ES-I3 (cell line): ENCODE measurements at regions not wholly inside any gene's neighbourhood (a gene's known extent, or its start where the extent isn't known, plus 50 kb on each side); places are given as distances from the start of the nearest gene placed in this dataset.
"Not testable (repeated sequence)": the region's sequence is repeated elsewhere in the genome, so short reads cannot be mapped to it uniquely, and the experiment has no call there.

Experiments used
- H3K36me3 ChIP-seq: 2 replicates; pipeline ENCODE4 v1.6.1; 2013; ENCODE audit warnings: mild to moderate bottlenecking, low read length, control low read depth, moderate library complexity; ENCODE audit not compliant: insufficient read depth
- H3K4me1 ChIP-seq: 2 replicates; pipeline ENCODE4 v1.6.1; 2013; ENCODE audit warnings: mild to moderate bottlenecking, control low read depth, low read length; ENCODE audit not compliant: insufficient read depth
- H3K9ac ChIP-seq: 2 replicates; pipeline ENCODE4 v1.6.1; 2013; ENCODE audit warnings: low read depth, mild to moderate bottlenecking, low read length, moderate library complexity
- H3K9me3 ChIP-seq: 2 replicates; pipeline ENCODE4 v1.6.1; 2013; ENCODE audit warnings: mild to moderate bottlenecking, low read length, moderate library complexity; ENCODE audit not compliant: control insufficient read depth, insufficient read depth

DNA sequence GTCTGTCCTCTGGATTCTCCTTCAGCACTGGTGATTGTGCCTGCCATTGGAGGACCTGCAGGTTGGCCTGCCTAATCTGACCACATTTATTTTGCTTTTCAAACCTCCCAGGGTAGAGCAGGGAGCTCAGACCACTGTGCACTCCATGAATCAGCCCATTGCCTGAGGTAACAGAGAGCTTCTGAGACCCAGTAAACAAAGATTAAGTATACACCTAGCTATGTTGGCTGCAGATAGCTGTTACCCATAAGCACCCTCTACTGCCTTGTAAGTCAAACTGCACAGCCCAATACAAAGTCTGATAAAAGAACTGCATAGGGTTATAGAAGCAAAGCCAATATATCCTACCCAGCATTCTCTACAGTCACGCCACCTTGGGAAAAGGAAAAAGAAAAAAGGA is 338.7 kb downstream of the HTR1B start:
- H3K9ac ChIP-seq = no peak overlapping the region
- H3K36me3 ChIP-seq = no peaks in the 10 kb centered on the region
- H3K4me1 ChIP-seq = no peaks in the 10 kb centered on the region
- H3K9me3 ChIP-seq = no peaks in the 10 kb centered on the region

DNA sequence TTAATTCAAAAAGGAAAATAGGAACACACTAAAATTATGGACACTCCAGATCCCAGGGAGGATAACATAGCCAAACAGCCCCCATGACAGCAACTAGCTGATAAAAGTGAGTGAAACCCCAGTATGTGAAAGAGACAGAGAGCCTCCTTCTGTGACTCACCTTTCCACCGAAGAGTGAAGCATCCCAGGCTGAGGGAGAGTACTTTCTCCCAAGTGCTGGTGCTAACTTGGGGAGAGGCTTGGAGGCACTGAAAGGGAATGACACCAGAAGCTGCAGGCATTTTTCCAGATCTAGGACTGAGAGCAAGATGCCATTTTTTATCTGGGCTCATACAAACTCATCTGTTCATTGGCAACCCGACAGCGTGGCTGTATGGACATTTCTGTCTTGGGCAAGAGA is 339.8 kb downstream of the HTR1B start:
- Histone ChIP-seq H3K4me1 (no peaks in the 10 kb centered on the region), H3K36me3 (no peaks in the 10 kb centered on the region), H3K9me3 (no peaks in the 10 kb centered on the region), H3K9ac (no peak overlapping the region)

DNA sequence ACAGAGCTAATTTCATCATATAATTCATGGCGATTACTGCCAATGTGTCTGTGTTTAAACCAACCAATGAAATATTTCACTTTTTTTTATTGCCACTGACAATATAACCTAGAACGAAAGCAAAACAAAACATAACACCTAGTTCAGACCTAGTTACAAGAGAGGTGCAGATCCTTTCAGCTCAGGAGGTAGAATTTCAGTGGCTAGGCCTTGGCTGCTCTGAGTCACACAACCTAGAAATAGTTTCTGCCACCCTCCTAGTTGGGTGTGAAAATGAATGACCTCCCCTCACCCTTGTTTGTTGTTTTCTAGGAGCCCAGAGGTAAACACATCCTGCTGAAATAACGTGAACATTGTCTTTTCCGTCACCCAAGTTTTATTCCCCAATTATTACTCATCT is 356.3 kb downstream of the HTR1B start:
- Histone ChIP-seq H3K9me3 (no peaks in the 10 kb centered on the region), H3K9ac (no peak overlapping the region), H3K36me3 (no peaks in the 10 kb centered on the region), H3K4me1 (no peaks in the 10 kb centered on the region)

DNA sequence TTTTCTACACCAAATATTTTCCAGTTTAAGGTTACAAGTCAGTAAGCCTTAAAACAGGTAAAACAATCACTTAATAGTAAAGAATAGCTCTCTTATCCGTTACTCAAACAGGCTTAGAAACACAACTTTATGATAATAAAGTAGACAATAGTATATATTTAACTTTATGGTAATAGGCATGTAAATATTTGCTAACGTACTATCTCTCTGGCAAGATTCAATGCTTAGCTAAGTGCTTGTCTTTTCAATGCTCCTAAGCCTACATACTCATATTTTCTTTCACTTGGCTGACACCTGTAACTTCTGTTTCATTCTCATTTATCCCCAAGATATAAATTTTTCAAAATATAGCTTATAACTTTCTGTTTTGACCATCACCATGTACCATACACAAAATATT is 358.2 kb downstream of the HTR1B start:
- Histone ChIP-seq H3K9me3 (no peaks in the 10 kb centered on the region), H3K4me1 (no peaks in the 10 kb centered on the region), H3K9ac (no peak overlapping the region), H3K36me3 (no peaks in the 10 kb centered on the region)

DNA sequence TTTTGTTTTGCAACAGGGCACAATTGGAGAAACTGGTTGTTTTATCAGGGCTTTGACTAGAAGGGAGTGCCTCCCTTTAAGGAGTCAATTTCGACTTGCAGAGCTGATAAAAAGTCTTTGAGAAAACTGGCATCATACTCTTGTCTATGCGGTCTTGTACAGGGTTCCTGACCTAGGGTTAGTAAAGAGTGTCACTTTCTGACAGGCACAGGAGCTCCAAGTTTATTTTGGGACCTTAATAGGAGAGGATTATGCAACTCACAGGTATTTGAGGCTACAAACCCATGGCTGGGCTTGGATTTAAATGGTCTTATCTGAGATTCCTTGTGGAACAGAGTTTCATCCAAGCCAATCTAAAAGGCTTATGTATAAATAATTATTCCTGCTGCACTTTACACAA is 365.4 kb downstream of the HTR1B start:
- no peaks in the 10 kb centered on the region for H3K9me3 ChIP-seq
- H3K4me1 ChIP-seq = no peaks in the 10 kb centered on the region
- no peaks in the 10 kb centered on the region for H3K36me3 ChIP-seq
- H3K9ac ChIP-seq = no peak overlapping the region

DNA sequence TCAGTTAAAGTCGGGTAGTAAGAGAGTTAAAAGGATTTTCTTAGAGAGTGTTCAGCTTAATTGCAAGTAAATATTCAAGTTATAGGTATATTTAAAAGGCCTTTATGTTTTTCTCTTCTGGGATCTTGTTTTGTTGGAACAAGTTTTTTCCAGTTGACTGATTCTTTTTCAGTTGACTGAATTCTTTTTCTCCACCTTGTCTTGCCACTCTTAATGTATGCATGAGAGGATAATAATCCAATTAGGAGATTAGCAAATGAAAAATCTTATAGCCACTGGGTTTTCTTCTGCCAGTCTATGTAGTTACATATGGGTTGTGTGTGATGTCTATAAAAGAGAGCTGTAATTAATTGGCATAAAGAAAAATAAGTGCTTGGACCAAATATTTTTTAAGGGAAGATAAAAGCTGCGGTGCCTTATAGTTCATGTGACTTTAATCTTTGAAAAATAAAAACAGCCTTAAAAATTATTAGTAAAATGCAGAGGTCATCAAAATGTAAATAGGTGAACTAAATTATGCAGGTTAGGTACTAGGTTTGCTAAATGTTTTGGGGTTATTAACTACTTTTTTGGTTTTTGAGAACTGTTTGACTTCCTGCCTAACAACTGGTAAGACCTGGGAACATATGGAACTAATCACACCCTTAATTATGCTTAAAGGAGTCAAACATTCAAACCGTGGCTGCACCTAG is 367.2 kb downstream of the HTR1B start:
- Histone ChIP-seq H3K4me1 (no peaks in the 10 kb centered on the region), H3K9me3 (no peaks in the 10 kb centered on the region), H3K9ac (no peak overlapping the region), H3K36me3 (no peaks in the 10 kb centered on the region)

DNA sequence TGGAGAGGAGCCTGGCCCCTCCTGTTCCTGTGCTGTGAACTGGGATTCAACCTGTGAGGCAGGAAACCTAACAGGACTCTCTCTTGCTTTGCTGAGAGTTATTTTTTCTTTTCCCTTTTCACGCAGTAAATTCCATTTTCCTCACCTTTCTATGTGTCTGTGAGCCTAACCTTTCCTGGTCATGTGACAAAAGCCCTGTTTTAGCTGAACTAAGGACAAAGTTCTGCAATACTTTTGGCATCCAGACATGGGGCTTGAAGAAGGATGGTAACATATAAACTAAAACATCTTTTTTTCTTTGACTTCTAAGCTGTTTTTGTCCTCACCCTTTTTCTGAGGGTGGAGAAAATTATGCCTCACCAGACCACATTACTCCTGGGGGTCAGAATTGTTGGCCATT is 368.5 kb downstream of the HTR1B start:
- no peak overlapping the region for H3K9ac ChIP-seq
- no peaks in the 10 kb centered on the region for H3K9me3 ChIP-seq

DNA sequence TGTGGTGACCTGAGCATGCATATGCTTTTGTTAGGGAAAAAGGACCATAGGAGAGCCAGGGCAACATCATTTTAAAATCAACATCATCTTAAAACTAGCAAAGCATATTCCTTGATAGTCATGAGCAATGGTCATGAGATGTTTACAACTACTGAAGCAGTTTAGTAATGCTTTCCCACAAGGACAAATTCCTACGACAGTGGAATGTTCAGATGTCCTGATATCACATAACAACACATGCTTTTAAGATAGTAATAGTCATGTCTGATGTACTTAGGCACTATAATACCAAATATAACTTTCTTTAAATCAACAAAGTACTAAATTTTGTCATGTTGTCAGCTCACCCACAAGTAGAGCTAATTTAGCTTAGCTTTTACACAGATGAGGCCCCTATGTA is 370.3 kb downstream of the HTR1B start:
- no peaks in the 10 kb centered on the region for H3K4me1 ChIP-seq
- no peaks in the 10 kb centered on the region for H3K9me3 ChIP-seq
- H3K36me3 ChIP-seq = no peaks in the 10 kb centered on the region
- no peak overlapping the region for H3K9ac ChIP-seq

More for the DNA sequence above, 368.5 kb downstream of the HTR1B start:
- H3K36me3 ChIP-seq = no peaks in the 10 kb centered on the region
- no peaks in the 10 kb centered on the region for H3K4me1 ChIP-seq

DNA sequence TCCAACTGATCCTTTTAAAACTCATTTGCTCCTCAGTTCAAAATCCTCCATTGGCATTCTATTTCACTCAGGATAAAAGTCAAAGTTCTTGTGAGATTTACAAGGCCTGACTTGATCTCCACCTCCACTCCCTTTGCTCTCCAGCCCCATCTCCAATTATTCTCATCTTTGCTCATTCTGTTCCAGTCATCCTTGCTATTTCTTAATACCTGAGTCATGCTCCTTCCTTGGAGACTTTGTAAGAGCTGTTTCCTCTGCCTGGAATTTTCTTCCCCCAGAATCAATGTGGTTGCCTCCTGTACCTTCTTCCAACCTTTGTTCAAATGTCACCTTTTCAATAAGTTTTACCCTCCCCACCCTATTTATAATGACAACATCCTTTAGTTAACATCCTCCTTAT is 373.5 kb downstream of the HTR1B start:
- Histone ChIP-seq H3K4me1 (no peaks in the 10 kb centered on the region), H3K9ac (no peak overlapping the region), H3K9me3 (no peaks in the 10 kb centered on the region), H3K36me3 (no peaks in the 10 kb centered on the region)

DNA sequence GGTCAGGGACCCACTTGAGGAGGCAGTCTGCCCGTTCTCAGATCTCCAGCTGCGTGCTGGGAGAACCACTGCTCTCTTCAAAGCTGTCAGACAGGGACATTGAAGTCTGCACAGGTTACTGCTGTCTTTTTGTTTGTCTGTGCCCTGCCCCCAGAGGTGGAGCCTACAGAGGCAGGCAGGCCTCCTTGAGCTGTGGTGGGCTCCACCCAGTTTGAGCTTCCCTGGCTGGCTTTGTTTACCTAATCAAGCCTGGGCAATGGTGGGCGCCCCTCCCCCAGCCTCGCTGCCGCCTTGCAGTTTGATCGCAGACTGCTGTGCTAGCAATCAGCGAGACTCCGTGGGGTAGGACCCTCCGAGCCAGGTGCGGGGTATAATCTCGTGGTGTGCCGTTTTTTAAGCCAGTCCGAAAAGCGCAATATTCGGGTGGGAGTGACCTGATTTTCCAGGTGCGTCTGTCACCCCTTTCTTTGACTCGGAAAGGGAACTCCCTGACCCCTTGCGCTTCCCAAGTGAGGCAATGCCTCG is 375.4 kb downstream of the HTR1B start:
- not testable (repeated sequence) for H3K36me3 ChIP-seq, H3K4me1 ChIP-seq

DNA sequence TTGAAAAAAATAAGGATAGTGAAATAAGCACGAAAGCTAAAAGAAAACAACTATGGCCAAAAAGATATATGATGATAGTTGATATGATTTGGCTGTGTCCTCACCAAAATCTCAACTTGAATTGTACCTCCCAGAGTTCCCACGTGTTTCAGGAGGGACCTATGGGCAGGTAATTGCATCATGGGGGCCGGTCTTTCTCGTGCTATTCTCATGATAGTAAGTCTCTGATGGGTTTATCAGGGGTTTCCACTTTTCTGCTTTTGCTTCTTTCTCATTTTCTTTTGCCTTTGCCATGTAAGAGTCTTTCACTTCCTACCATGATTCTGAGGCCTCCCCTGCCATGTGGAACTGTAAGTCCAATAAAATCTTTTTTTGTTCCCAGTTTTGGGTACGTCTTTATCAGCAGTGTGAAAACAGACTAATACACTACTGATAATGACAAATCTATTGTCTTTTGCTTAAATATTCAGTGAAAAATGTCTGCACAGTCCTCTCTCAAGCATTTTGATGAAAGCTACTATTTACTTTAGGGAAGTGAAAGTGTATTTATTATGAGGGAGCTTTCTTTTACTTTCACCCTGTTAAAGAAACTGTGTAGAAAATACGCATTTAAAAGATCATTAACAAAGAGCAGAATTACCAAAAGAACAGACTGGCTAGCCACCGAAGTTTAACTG is 389.1 kb downstream of the HTR1B start:
- no peaks in the 10 kb centered on the region for H3K36me3 ChIP-seq
- H3K4me1 ChIP-seq = peaks cover 4% of the 10 kb centered on the region; the same call in 1 of the 2 replicates
- H3K9ac ChIP-seq = no peak overlapping the region
- no peaks in the 10 kb centered on the region for H3K9me3 ChIP-seq

More for the DNA sequence above, 375.4 kb downstream of the HTR1B start:
- not testable (repeated sequence) for H3K9me3 ChIP-seq, H3K9ac ChIP-seq

DNA sequence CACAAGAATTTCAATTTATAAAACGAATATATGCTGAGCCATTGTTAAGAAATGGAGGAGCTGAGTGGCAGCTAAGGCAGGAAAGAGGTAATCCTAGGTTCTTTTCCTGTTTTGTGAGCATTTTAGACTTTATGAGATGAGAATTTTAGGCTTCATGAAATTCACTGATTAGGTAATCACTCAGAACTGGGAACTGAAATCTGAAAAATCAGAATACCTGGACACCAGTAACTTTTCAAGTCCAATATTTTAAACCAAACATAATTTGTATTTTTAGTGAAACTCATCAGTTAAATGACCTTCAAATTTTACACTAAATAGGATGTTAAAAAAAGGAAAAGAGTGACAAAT is 389.9 kb downstream of the HTR1B start:
- Histone ChIP-seq H3K9me3 (no peaks in the 10 kb centered on the region), H3K4me1 (peaks cover 4% of the 10 kb centered on the region; the same call in 1 of the 2 replicates), H3K9ac (no peak overlapping the region), H3K36me3 (no peaks in the 10 kb centered on the region)

DNA sequence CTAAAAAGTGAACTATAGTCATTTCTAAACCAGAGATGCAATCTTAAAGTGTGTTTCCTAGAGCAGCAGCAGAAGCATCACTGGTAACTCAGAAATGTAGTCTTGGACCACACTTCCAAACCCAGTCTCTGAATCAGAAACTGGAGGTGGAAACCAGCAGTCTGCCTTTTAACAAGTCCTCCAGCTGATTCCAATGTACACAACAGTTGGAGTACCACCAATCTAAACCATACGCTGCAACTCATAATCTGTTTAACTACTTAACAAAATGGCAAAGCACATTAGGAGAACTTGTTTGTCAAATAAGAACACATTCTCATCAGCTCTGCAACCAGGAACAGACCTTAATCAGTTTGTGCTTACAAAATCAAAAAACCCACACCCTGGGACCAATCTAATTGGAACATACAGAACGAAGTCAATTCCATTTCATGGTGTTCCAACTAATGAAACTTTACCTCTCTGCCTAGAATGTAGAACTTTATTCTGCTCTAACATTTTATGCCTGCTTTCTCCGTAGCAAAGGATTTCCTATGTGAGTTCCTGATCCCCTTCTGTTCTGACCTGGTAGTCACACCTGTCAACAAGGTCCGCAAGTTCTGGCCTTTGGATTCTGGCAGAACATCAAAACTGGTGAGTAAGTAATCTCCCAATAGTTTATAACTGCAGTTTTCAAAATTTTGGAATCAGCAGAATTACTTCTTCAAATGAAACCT is 390.4 kb downstream of the HTR1B start:
- no peaks in the 10 kb centered on the region for H3K9me3 ChIP-seq

DNA sequence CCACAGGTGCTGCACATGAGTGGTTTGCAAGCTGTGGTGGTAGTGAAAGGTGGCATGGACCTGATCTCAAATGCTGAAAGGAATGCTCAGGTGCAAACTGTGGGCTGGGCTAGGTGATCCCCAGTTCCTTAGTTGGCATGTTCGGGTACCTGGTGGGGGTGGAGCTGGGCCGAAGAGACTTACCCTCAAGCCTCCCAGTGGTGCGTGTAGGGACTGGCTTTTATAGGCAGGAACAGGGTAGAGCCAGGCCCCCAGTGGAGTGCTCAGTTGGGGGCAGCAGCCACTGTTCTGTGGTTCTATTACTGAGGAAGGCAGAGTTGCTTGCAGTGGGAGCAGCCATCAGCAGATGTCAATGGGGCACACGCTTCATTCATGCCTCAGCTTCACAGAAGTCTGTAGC is 399.8 kb downstream of the HTR1B start:
- H3K4me1 ChIP-seq = no peaks in the 10 kb centered on the region
- H3K9me3 ChIP-seq = no peaks in the 10 kb centered on the region
- no peak overlapping the region for H3K9ac ChIP-seq
- no peaks in the 10 kb centered on the region for H3K36me3 ChIP-seq

More for the DNA sequence above, 390.4 kb downstream of the HTR1B start:
- Histone ChIP-seq H3K36me3 (no peaks in the 10 kb centered on the region), H3K4me1 (peaks cover 4% of the 10 kb centered on the region; the same call in 1 of the 2 replicates), H3K9ac (no peak overlapping the region)

DNA sequence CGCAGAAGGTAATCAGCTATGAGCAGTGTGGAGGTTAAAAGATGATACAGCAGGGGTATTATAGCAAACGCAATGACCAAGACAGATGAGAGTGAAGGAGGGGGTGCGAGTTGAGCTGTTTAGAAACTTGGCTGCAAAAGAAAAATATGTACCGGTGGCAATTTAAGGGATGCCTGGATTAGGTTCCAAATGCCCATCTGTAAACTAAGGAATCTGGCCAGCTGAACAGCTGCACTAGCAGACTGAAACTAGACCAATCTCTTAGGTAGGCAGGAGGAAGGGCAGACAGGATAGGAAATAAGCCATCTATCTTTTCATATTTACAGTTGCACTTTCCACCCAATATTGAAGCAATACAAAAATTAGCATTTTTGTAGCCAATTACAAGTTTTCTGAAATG is 407.6 kb downstream of the HTR1B start:
- Histone ChIP-seq H3K9me3 (no peaks in the 10 kb centered on the region), H3K36me3 (no peaks in the 10 kb centered on the region), H3K9ac (no peak overlapping the region), H3K4me1 (no peaks in the 10 kb centered on the region)
